ENCODE measurements at regions not wholly inside any gene's neighbourhood (a gene's known extent, or its start where the extent isn't known, plus 50 kb on each side); places are given as distances from the start of the nearest gene placed in this dataset.
"Not testable (repeated sequence)": the region's sequence is repeated elsewhere in the genome, so short reads cannot be mapped to it uniquely, and the experiment has no call there.

DNA sequence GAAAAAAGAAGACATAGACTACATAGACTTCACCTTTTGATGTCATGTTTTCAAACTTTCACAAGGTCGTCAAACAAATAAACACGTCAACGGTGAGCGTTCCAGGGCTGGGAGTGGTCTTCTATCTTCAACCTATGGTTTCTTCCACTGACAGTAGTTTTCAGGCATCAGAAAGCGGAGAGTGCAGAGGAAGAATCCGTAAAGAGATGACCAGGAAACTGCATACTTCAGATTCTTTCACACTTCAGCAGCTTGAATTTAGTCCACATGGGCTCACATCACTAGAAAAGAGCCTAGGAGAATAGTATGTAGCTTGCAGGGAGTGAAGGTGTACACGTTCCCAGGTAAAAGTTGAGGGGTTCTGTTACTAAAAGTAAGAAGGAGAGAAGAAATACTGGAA is 58.5 kb downstream of the NPY1R start:
- DNase-seq (ENCODE audit: low spot score) = no peak

DNA sequence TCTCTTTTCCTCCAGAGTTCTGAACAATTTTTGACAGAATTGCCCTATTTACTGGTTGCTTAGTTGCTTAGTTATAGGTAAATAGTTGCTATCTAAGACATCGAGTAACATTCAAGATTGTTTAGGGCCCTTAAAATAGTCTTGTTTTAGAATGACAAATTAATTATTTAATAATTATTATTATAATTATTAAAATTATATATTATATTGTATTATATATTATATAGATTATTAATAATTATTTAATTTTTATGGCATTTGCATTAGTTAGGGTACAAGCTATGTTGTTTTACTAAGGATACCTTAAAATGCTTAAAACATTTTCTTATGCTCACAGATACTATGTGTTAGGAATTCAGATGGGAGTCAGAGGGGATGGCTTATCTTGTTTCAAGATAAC is 59.2 kb downstream of the NPY1R start:
- DNase-seq (ENCODE audit: low spot score) = no peak

DNA sequence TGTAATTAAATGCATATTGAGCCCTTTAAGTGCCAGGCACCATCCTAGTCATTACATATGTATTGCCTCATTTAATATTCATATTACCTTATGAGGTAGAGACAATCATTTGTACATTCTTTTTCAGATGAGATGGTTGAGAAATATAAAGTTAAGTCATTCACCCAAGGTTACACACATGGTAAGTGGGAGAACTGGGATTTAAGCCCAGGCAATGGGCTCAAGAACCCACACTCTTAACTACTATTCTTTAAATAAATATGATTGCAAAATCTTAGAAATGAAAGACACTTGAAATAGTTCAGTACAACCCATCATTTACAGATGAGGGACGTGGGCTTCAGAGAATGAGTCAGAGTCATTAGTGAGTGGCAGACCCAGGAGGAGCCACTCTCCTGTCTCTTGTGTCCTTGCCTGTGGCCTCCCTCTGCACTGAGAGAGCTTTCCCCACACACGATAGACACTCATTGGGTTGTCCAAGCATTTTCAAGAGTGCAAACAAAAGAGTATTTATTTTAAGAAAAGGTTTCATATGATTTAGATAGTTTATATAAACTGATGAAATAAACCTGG is 60.8 kb downstream of the NPY1R start:
- DNase-seq (ENCODE audit: low spot score) = no peak

DNA sequence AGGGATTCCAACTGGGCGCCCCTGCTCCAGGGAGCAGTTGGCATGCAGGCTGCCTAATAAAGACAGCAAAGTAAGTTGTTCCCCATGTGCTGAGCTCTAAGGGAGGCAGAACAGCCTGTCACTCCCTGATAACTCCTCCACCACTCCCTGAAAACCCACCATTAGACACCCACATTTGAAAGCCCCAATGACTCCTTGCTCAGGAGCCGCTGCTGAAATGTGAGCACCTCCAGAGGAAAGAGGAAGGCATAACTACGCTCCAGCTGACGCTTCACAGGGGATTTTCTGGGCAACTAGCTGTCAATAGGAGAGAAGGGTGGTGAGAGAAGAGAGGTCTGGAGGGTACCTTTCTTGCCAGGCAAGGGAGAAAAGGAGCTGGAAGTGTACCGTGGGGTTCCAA is 62.5 kb downstream of the NPY1R start:
- DNase-seq (ENCODE audit: low spot score) = no peak

DNA sequence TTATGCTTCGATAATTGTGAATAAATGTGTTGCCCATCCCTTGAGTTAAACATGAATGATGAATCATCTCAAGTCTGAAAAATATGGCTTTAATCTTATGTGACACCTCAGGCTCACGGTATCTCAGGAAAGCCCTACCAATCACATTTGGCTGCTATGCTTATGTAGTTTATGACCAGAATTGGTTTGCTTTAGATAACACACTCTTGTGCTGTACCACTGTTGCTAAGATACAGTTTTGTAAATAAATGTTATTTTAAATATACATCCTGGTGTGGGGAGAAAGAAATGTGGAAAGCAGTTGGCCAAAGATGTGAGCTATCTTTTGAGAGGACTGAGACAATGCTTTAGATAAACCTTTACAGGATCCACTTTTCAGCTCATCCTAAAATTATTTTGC is 63.2 kb downstream of the NPY1R start:
- no peak for DNase-seq (ENCODE audit: low spot score)

DNA sequence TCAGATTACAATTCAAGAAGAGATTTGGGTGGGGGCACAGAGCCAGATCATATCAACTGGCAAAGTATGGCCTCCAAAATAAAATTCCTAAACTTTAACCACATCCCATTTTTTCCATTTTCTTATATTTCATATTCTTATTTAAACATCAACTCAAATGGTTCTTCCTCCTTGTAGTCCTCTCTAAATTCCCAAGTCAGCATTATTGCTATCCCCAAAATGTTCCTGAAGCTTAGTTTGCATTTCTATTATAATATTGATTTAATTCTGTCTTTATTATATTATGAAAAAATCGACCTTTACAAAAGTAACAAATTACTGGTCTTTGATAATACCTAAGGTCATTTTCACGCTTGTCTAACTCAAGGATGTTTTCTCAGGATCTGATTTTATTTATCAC is 67.5 kb downstream of the NPY1R start:
- DNase-seq (ENCODE audit: low spot score) = no peak

DNA sequence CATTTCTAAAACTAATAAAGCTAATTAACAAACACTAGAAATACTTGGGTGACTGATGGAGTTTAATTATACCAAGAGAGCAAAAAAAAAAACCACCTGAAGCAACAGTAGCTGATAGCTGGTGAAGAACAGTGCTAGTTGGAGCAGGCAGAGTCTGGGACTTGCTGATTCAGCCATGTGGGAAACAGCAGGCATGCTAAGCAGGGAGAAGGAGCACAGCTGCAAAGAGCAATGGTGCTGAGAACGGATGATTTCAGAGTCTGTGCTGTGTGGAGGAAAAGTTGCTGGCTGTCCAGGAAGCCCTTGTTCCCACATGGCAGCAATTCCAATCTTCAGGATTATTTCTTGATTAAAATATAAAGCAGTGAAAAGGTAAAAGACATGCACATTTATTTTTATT is 68.8 kb downstream of the NPY1R start:
- no peak for DNase-seq (ENCODE audit: low spot score)

DNA sequence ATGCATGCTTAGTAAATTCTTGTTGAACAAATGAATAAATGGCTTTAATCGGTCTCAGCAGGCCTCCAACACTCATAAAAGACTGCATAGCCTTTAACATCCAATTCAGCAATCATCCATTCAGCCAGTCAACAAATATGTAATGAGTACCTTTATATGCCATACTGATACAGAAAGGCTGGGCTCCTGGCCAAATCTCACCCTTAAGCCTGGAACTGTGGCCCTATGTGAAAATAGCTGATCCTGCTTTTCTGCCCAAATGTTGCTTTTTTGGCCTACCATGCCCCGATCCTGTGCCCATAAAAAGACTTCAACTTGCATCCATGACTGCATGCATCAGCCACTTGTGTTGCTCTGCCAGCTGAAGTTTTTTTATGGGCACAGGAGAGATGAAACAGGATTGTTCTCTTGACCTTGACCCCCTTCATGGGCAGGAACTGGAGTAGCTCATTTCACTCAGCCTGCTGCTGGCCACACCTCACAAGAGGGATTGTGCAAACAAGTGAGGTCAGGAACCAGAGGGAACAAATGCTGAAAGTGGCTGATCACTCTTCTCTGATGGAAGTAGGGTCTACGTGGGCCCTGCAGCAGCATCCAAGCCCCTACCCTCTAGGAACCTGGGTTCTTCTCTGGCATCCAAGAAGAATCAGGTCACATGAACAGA is 75.6 kb downstream of the NPY1R start:
- DNase-seq (ENCODE audit: low spot score) = no peak

DNA sequence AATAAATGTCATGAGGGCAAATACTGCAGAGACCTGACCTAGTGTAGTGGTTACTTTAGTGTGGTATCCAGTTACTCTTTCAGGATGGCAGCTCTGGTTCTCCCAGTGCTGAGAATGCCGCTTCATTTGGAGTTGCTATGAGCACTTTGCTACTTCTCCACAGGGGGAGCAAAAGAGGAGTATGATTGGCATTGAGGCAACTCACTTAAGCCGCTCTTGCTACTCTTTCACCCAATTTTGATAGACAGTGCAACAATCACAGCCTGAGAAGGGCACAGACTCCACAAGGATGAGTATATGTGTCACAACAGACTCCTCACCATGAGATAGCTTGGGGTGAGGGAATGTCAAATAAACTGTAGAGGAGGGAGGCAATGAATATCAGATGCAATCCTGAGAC is 81.2 kb downstream of the NPY1R start:
- peak; percentile 1 for DNase-seq (ENCODE audit: low spot score)

DNA sequence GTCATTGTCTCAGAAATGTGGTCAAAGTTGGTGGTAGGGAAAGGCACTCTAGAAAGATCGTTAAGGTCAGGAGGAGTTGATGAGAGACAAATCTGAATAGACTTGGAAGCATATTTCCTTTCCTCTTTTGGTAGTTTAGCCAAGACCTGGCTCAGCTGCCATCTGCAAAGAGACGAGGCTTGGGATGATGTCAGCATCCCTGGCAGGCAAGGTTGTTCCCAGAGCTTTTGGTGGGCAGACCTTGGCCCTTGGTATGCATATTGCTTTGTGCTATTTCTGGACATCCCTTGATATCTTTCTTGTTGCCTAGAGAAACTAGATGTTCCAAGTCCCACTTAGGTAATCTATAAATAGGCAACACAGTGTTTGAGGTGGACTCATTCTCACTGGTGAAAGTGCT is 82.4 kb upstream of the NAF1 start:
- DNase-seq (ENCODE audit: low spot score) = no peak

DNA sequence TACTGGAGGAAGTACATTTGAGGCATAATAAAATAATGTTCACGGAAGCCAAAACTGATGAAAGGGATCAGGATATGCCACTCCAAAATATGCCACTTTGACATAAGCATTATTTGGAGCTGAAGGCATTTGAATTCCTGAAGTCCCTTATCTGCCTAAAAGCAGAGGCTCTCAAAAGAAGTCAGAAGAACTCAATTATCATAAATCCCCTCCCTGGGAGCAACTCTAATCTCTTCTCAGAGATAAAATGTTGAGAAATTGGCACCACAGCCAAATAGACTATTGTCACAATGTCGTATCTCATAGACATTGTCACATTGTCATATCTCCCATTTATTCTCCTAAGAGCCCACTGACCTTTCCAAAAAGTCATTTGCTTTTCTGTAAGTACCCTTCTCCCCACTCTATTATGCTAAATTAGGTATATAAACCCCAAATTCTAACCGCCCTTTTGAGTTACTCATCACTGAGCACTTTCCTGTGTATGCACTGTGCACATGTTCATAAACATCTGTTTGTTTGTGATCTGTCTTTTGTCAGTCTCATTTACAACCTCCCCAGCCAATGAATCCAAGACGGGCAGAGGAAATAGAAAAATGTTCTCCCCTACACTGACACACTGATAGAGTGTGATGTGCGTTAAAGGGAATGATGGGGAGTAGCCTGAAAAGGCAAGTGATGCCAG is 78.5 kb upstream of the NAF1 start:
- DNase-seq (ENCODE audit: low spot score) = no peak

DNA sequence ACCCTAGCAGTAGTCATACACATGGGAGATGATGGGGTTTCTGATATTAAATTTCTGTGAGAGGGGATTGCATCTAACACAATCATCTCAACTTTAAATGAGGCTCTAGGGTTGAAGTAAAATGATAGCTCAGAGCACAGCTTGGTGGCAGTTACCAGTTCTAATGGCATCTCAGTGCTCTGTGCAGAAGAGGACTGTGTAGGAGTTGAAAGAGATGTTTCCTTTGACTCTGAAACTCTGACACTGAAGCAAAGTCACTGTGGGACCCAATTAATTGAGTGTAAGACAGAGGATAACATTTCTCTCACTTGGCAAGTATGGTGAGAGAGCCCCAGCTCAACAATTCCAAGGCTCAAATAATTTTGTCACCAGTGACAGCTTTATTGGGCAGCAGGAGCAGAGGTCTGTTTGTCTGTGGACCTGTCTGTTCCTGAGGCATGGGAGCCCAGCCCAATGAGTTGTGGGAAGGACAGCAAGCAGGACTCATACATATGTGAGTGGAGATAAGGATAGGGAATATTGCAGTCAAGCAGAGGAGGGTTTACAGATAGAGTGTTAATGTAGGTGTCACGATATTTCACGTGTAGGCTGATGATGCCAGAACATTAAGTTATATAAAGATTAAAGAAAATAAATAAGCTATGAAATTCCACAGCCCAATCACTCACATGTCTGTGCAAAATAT is 76.7 kb upstream of the NAF1 start:
- DNase-seq (ENCODE audit: low spot score) = no peak

DNA sequence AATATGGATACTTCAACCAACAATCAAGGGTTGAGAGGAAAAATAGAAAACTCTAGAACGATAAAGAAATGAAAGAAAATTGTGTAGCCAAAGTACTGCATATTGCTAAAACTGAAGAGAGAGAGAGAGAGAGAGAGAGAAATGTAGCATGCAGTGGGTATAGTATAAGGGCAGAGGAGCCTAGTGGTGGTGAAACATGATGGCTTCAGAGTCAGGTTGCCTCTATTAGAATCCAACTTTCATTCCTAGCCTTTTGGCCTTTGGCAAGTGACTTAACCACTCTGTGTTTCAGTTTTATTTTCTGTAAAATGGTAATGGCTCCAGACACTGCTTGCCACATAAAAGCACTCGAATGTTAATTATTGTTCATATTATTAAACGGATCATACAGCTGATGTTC is 71.2 kb upstream of the NAF1 start:
- no peak for DNase-seq (ENCODE audit: low spot score)

DNA sequence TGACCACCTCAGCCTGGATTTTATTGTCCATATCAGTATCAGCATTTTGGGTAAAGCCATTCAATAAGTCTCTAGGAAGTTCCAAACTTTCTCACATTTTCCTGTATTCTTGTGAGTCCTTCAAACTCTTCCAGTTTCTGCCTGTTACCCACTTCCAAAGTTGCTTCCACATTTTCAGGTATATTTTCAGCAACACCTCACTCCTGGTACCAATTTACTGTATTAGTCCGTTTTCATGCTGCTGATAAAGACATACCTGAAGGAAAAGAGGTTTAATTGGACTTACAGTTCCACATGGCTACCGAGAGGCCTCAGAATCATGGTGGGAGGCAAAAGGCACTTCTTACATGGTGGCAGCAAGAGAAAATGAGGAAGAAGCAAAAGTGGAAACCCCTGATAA is 69.7 kb upstream of the NAF1 start:
- DNase-seq (ENCODE audit: low spot score) = not testable (repeated sequence)

DNA sequence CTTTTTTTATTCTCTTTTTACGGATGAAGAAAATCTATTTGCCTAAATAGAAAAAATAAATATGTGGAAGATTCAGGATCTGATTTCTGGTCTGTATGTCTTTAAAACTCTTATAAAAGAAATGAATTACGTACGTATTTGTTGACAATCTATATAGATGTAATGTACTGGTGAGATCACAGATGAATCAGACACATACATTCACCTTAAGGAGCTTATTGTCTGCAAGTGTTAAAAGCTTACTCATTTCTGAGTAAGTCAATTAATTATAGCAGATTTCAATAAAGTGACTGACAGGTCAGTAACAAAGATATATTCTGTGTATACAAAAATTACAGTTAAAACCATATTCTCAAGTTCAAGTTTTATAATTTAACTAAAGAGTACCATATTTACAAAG is 66.6 kb upstream of the NAF1 start:
- no peak for DNase-seq (ENCODE audit: low spot score)

DNA sequence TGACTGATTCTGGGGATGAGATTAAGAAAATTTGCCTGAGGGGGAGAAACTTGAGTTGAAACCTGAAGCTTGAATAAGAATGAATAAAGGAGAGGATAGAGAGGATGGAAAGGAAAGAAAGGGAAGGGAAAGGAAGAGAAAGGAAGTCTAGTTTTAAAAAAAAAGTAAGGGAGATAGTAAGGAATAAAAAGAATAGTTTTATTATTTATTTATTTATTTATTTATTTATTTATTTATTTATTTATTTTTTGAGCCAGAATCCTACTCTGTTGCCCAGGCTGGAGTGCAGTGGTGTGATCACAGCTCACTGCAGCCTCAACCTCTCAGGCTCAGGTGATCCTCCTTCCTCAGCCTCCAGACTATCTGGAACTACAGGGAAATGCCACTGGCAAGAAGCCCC is 62.0 kb upstream of the NAF1 start:
- no peak for DNase-seq (ENCODE audit: low spot score)

DNA sequence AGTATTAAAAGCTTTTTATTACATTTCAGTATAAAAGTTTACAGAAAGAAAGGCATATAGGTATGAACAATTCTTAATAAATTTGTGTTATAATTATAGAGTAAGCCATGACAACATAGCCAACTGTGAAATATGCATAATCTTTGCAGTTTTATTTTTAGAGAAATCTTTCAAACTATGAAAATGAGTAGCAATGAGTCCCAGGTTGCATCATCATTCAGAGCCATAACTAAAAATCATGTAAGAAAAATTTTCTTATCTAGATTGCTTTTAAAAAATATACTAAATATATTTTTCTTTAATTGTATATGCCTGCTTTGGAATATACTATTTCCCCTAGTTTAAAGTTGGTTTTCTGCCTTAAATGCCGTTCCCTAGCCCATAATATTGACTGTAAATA is 54.8 kb upstream of the NAF1 start:
- DNase-seq (ENCODE audit: low spot score) = no peak

DNA sequence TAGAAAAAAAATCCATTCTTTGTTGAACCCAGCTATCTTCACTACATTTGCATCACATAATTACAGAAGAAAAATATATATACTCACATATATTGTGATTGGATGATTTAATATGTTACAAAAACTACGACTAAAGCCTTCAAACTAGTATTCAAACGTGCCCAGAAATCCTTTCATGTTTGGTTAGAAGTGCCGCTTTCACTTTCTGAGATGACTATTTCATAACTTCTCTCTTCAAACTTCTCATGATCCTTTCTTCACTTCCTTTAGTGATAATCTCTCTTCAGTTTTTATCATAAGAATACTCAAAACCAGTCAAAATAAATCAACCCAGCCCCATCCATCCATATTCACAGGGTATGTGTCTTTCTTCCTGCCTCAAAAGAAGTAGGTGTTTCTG is 50.8 kb upstream of the NAF1 start:
- no peak for DNase-seq (ENCODE audit: low spot score)
